WERI-Rb-1 (cell line): ENCODE measurements at regions not wholly inside any gene's neighbourhood (a gene's known extent, or its start where the extent isn't known, plus 50 kb on each side); places are given as distances from the start of the nearest gene placed in this dataset.

Experiments used
- DNase-seq: peaks from one replicate; pipeline ENCODE4 v3.0.0-alpha.2; 2020
- H3K27ac ChIP-seq: fragments of 250-450 bp; sonication (Bioruptor Pico); 2 replicates; pipeline ENCODE4 v1.5.1; 2020; ENCODE audit warnings: mild to moderate bottlenecking, moderate library complexity
- H3K27me3 ChIP-seq: fragments of 250-450 bp; sonication (Bioruptor Pico); 2 replicates; pipeline ENCODE4 v1.5.1; 2021; ENCODE audit warnings: mild to moderate bottlenecking, low read depth, moderate library complexity; ENCODE audit not compliant: insufficient read depth, severe bottlenecking
- H3K36me3 ChIP-seq: fragments of 250-450 bp; sonication (Bioruptor Pico); 2 replicates; pipeline ENCODE4 v1.5.1; 2020; ENCODE audit warnings: mild to moderate bottlenecking, moderate library complexity
- H3K4me3 ChIP-seq: 2 replicates; pipeline ENCODE4 v1.5.1; 2011; ENCODE audit warnings: low read depth, mild to moderate bottlenecking, control low read depth, low read length
- H3K9me3 ChIP-seq: fragments of 250-450 bp; sonication (Bioruptor Pico); 2 replicates; pipeline ENCODE4 v1.5.1; 2021; ENCODE audit warnings: mild to moderate bottlenecking, moderate library complexity; ENCODE audit not compliant: severe bottlenecking
- CTCF ChIP-seq: IDR thresholded peaks from 2 replicates; pipeline ENCODE4 v1.5.1; 2011; ENCODE audit warnings: low read depth, mild to moderate bottlenecking, control low read depth, inconsistent platforms, low read length

- Histone ChIP-seq H3K9me3 (no peaks in the 10 kb centered on the region), H3K36me3 (no peaks in the 10 kb centered on the region), H3K4me3 (no peak overlapping the region), H3K27ac (no peak overlapping the region), H3K27me3 (no peaks in the 10 kb centered on the region)
- TF ChIP-seq CTCF, result no peak
- DNase-seq, result no peak
Measured at GRCh38 chr3:83195243-83195642, 1433.8 kb upstream of the GBE1 start.

GRCh38 chr3:83193526-83193925 lies 1432.1 kb upstream of the GBE1 start:
- Histone ChIP-seq H3K36me3 (no peaks in the 10 kb centered on the region), H3K27me3 (no peaks in the 10 kb centered on the region), H3K4me3 (no peak overlapping the region), H3K27ac (no peak overlapping the region), H3K9me3 (no peaks in the 10 kb centered on the region)
- DNase-seq, result no peak
- TF ChIP-seq CTCF, result no peak

GRCh38 chr3:83189634-83190033 lies 1428.2 kb upstream of the GBE1 start:
- DNase-seq, result no peak
- no peaks in the 10 kb centered on the region for H3K36me3 ChIP-seq
- H3K27me3 ChIP-seq, result no peaks in the 10 kb centered on the region
- H3K4me3 ChIP-seq, result no peak overlapping the region
- peaks cover 6% of the 10 kb centered on the region for H3K9me3 ChIP-seq
- H3K27ac ChIP-seq, result no peak overlapping the region
- TF ChIP-seq CTCF, result no peak

DNA sequence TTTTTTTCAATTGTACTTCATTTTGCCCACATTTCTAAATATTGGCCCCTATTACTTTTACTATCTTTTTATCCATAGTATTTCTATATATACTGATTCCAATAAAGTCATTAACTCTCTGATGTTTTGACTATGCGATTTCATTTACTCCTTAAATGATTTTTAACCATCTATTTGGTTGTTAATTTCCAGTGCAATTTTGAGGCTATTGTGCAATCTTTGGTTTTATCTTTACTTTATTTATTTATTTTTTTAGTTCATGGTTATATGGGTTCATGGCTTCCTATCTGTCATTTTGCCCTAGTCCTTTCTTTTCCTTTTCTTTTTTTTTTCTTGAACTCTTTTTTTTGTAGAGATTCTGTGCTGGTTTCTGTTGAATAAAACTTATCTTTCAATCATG lies 1408.0 kb upstream of the GBE1 start:
- H3K4me3 ChIP-seq, result no peak overlapping the region
- TF ChIP-seq CTCF, result no peak
- no peaks in the 10 kb centered on the region for H3K36me3 ChIP-seq
- H3K27ac ChIP-seq, result no peak overlapping the region
- H3K27me3 ChIP-seq, result no peaks in the 10 kb centered on the region
- no peaks in the 10 kb centered on the region for H3K9me3 ChIP-seq
- no peak for DNase-seq

- TF ChIP-seq CTCF, result no peak
- no peaks in the 10 kb centered on the region for H3K36me3 ChIP-seq
- H3K4me3 ChIP-seq, result no peak overlapping the region
- no peak overlapping the region for H3K27ac ChIP-seq
- DNase-seq, result no peak
- no peaks in the 10 kb centered on the region for H3K9me3 ChIP-seq
- no peaks in the 10 kb centered on the region for H3K27me3 ChIP-seq
Measured at GRCh38 chr3:83150896-83151295, 1389.5 kb upstream of the GBE1 start.

- H3K9me3 ChIP-seq, result no peaks in the 10 kb centered on the region
- no peaks in the 10 kb centered on the region for H3K36me3 ChIP-seq
- H3K27ac ChIP-seq, result no peak overlapping the region
- no peaks in the 10 kb centered on the region for H3K27me3 ChIP-seq
- DNase-seq, result no peak
- TF ChIP-seq CTCF, result no peak
- H3K4me3 ChIP-seq, result no peak overlapping the region
Measured at GRCh38 chr3:83140983-83141382, 1379.5 kb upstream of the GBE1 start.
